ENCODE measurements at regions not wholly inside any gene's neighbourhood (a gene's known extent, or its start where the extent isn't known, plus 50 kb on each side); places are given as distances from the start of the nearest gene placed in this dataset.

GRCh38 chr12:131350943-131351318 is 360.0 kb upstream of the SFSWAP start:
- TF ChIP-seq MAFK (IDR thresholded peaks at IDR 0.05; ENCODE audit: low read depth, low read length) (no peak), POLR2A (IDR thresholded peaks at IDR 0.05; ENCODE audit: low read depth, low read length) (no peak), CTCF (conservative IDR thresholded peaks at IDR 0.05; ENCODE audit: low read depth, low read length) (no peak), MXI1 (IDR thresholded peaks at IDR 0.05; ENCODE audit: borderline replicate concordance, low read depth, low read length) (no peak), USF2 (IDR thresholded peaks at IDR 0.05; ENCODE audit: low read depth, low read length) (no peak), BHLHE40 (IDR thresholded peaks at IDR 0.05; ENCODE audit: low read depth, low read length) (no peak), RCOR1 (IDR thresholded peaks at IDR 0.05; ENCODE audit: insufficient replicate concordance, low read length) (no peak), CEBPB (IDR thresholded peaks at IDR 0.05; ENCODE audit: low read depth, low read length) (no peak), FOS (IDR thresholded peaks at IDR 0.05; ENCODE audit: low read depth, low read length) (no peak), RAD21 (IDR thresholded peaks at IDR 0.05; ENCODE audit: low read length) (no peak)

Data from IMR-90 (cell line).